OCI-LY3 (cell line): ENCODE measurements at regions not wholly inside any gene's neighbourhood (a gene's known extent, or its start where the extent isn't known, plus 50 kb on each side); places are given as distances from the start of the nearest gene placed in this dataset.

Experiments used
- CTCF ChIP-seq: fragments of 200-600, 300-600 bp; sonication (generic); IDR thresholded peaks from 2 replicates; pipeline ENCODE4 v1.5.1; 2014; ENCODE audit warnings: antibody characterized with exemption, low read length, low read depth
- EZH2phosphoT487 ChIP-seq: fragments of 200-600 bp; shearing (Covaris generic); IDR thresholded peaks from 2 replicates; pipeline ENCODE4 v1.6.1; 2018; ENCODE audit warnings: antibody characterized with exemption, mixed run types, low read depth

GRCh38 chr16:9441012-9441411 lies 349.6 kb downstream of the HAPSTR1 start:
- TF ChIP-seq CTCF (no peak), EZH2phosphoT487 (no peak)
